ENCODE measurements at regions not wholly inside any gene's neighbourhood (a gene's known extent, or its start where the extent isn't known, plus 50 kb on each side); places are given as distances from the start of the nearest gene placed in this dataset.

- in situ Hi-C loops (cut with HindIII; ENCODE audit: low sequenced_read_pairs) = no loop called here
Observed at GRCh38 chr7:67413670-67414069, 417.0 kb downstream of the TYW1 start.

GRCh38 chr7:67414858-67415257, 418.2 kb downstream of the TYW1 start:
- in situ Hi-C loops (cut with HindIII; ENCODE audit: low sequenced_read_pairs) = no loop called here

- in situ Hi-C loops (cut with HindIII; ENCODE audit: low sequenced_read_pairs) = no loop called here
Observed at GRCh38 chr7:67422601-67423000, 426.0 kb downstream of the TYW1 start.

GRCh38 chr7:67423065-67423464, 426.4 kb downstream of the TYW1 start:
- in situ Hi-C loops (cut with HindIII; ENCODE audit: low sequenced_read_pairs) = no loop called here

GRCh38 chr7:67426654-67427053, 430.0 kb downstream of the TYW1 start:
- in situ Hi-C loops (cut with HindIII; ENCODE audit: low sequenced_read_pairs) = no loop called here

- in situ Hi-C loops (cut with HindIII; ENCODE audit: low sequenced_read_pairs) = no loop called here
Observed at GRCh38 chr7:67429735-67430134, 433.1 kb downstream of the TYW1 start.

GRCh38 chr7:67432536-67433234, 436.1 kb downstream of the TYW1 start:
- in situ Hi-C loops (cut with HindIII; ENCODE audit: low sequenced_read_pairs) = no loop called here

- in situ Hi-C loops (cut with HindIII; ENCODE audit: low sequenced_read_pairs) = no loop called here
Observed at GRCh38 chr7:67435894-67436535, 439.4 kb downstream of the TYW1 start.

- in situ Hi-C loops (cut with HindIII; ENCODE audit: low sequenced_read_pairs) = no loop called here
Observed at GRCh38 chr7:67438198-67438882, 441.7 kb downstream of the TYW1 start.

- in situ Hi-C loops (cut with HindIII; ENCODE audit: low sequenced_read_pairs) = no loop called here
Observed at GRCh38 chr7:67438913-67439505, 442.4 kb downstream of the TYW1 start.

GRCh38 chr7:67440321-67440720, 443.7 kb downstream of the TYW1 start:
- in situ Hi-C loops (cut with HindIII; ENCODE audit: low sequenced_read_pairs) = no loop called here

- in situ Hi-C loops (cut with HindIII; ENCODE audit: low sequenced_read_pairs) = no loop called here
Observed at GRCh38 chr7:67445728-67446127, 449.1 kb downstream of the TYW1 start.

GRCh38 chr7:67447297-67447696, 450.7 kb downstream of the TYW1 start:
- in situ Hi-C loops (cut with HindIII; ENCODE audit: low sequenced_read_pairs) = no loop called here

- in situ Hi-C loops (cut with HindIII; ENCODE audit: low sequenced_read_pairs) = no loop called here
Observed at GRCh38 chr7:67448271-67448670, 451.6 kb downstream of the TYW1 start.

GRCh38 chr7:67450171-67450570, 453.5 kb downstream of the TYW1 start:
- in situ Hi-C loops (cut with HindIII; ENCODE audit: low sequenced_read_pairs) = no loop called here

GRCh38 chr7:67451306-67451705, 454.7 kb downstream of the TYW1 start:
- in situ Hi-C loops (cut with HindIII; ENCODE audit: low sequenced_read_pairs) = no loop called here

- in situ Hi-C loops (cut with HindIII; ENCODE audit: low sequenced_read_pairs) = no loop called here
Observed at GRCh38 chr7:67452516-67453026, 455.9 kb downstream of the TYW1 start.

- in situ Hi-C loops (cut with HindIII; ENCODE audit: low sequenced_read_pairs) = no loop called here
Observed at GRCh38 chr7:67453580-67454380, 457.1 kb downstream of the TYW1 start.

GRCh38 chr7:67455508-67455907, 458.9 kb downstream of the TYW1 start:
- in situ Hi-C loops (cut with HindIII; ENCODE audit: low sequenced_read_pairs) = no loop called here

GRCh38 chr7:67462781-67463191, 466.2 kb downstream of the TYW1 start:
- in situ Hi-C loops (cut with HindIII; ENCODE audit: low sequenced_read_pairs) = no loop called here

GRCh38 chr7:67463316-67463715, 466.7 kb downstream of the TYW1 start:
- in situ Hi-C loops (cut with HindIII; ENCODE audit: low sequenced_read_pairs) = no loop called here

Data from DLD1 (cell line).